ENCODE measurements at regions not wholly inside any gene's neighbourhood (a gene's known extent, or its start where the extent isn't known, plus 50 kb on each side); places are given as distances from the start of the nearest gene placed in this dataset.

GRCh38 chr22:49100316-49100715, 727.4 kb downstream of the BRD1 start:
- H3K27me3 ChIP-seq (ENCODE audit: insufficient read depth, poor library complexity, severe bottlenecking) = no peaks in the 10 kb centered on the region
- no peak for TF ChIP-seq REST (IDR thresholded peaks at IDR 0.05; ENCODE audit: insufficient replicate concordance, low read depth)
- TF ChIP-seq SPI1 (IDR thresholded peaks at IDR 0.05; ENCODE audit: borderline replicate concordance, low read depth) = no peak
- TF ChIP-seq CTCF (IDR thresholded peaks at IDR 0.05; ENCODE audit: insufficient read depth, low read length) = no peak
- TF ChIP-seq GABPA (IDR thresholded peaks at IDR 0.05; ENCODE audit: low read depth) = no peak
- no peak for TF ChIP-seq POLR2AphosphoS5 (IDR thresholded peaks at IDR 0.05; ENCODE audit: low read depth)

GRCh38 chr22:49099496-49100124, 728.1 kb downstream of the BRD1 start:
- Histone ChIP-seq H3K27ac (replicated peaks) (no peak overlapping the region), H3K4me3 (replicated peaks; ENCODE audit: insufficient read depth, low read length) (no peak overlapping the region), H3K27me3 (ENCODE audit: insufficient read depth, poor library complexity, severe bottlenecking) (no peaks in the 10 kb centered on the region)
- no peak for DNase-seq (ENCODE audit: low read depth in 1 of 2, low spot score in 1 of 2)
- no peak for TF ChIP-seq SPI1 (IDR thresholded peaks at IDR 0.05; ENCODE audit: borderline replicate concordance, low read depth)
- no peak for TF ChIP-seq POLR2AphosphoS5 (IDR thresholded peaks at IDR 0.05; ENCODE audit: low read depth)
- no peak for TF ChIP-seq CTCF (IDR thresholded peaks at IDR 0.05; ENCODE audit: insufficient read depth, low read length)
- no peak for TF ChIP-seq REST (IDR thresholded peaks at IDR 0.05; ENCODE audit: insufficient replicate concordance, low read depth)
- TF ChIP-seq GABPA (IDR thresholded peaks at IDR 0.05; ENCODE audit: low read depth) = no peak

More at GRCh38 chr22:49100316-49100715, 727.4 kb downstream of the BRD1 start:
- H3K27ac ChIP-seq (replicated peaks) = no peak overlapping the region
- no peak overlapping the region for H3K4me3 ChIP-seq (replicated peaks; ENCODE audit: insufficient read depth, low read length)
- DNase-seq (ENCODE audit: low read depth in 1 of 2, low spot score in 1 of 2) = no peak

GRCh38 chr22:49099089-49099488, 728.6 kb downstream of the BRD1 start:
- DNase-seq (ENCODE audit: low read depth in 1 of 2, low spot score in 1 of 2) = no peak
- Histone ChIP-seq H3K4me3 (replicated peaks; ENCODE audit: insufficient read depth, low read length) (no peak overlapping the region), H3K27ac (replicated peaks) (no peak overlapping the region), H3K27me3 (ENCODE audit: insufficient read depth, poor library complexity, severe bottlenecking) (no peaks in the 10 kb centered on the region)
- TF ChIP-seq SPI1 (IDR thresholded peaks at IDR 0.05; ENCODE audit: borderline replicate concordance, low read depth) (no peak), CTCF (IDR thresholded peaks at IDR 0.05; ENCODE audit: insufficient read depth, low read length) (no peak), POLR2AphosphoS5 (IDR thresholded peaks at IDR 0.05; ENCODE audit: low read depth) (no peak), REST (IDR thresholded peaks at IDR 0.05; ENCODE audit: insufficient replicate concordance, low read depth) (no peak), GABPA (IDR thresholded peaks at IDR 0.05; ENCODE audit: low read depth) (no peak)

All from HL-60 (cell line).